ENCODE measurements at regions not wholly inside any gene's neighbourhood (a gene's known extent, or its start where the extent isn't known, plus 50 kb on each side); places are given as distances from the start of the nearest gene placed in this dataset.

DNA sequence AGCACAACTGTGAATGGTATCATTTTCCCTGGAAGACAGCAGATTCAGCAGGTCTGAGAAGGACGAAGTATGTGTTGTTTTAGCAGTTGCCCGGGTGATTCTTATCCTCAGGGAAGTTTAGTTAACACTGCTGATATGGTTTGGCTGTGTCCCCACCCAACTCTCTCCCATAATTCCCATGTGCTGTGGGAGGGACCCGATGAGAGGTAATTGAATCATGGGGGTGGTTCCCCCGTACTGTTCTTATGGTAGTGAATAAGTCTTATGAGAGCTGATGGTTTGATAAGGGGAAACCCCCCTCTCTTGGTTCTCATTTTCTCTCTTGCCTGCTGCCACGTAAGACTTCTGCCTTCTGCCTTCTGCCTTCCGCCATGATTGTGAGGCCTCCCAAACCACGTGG lies 81.0 kb upstream of the UBAC2 start:
- TF ChIP-seq, protein P1, sequence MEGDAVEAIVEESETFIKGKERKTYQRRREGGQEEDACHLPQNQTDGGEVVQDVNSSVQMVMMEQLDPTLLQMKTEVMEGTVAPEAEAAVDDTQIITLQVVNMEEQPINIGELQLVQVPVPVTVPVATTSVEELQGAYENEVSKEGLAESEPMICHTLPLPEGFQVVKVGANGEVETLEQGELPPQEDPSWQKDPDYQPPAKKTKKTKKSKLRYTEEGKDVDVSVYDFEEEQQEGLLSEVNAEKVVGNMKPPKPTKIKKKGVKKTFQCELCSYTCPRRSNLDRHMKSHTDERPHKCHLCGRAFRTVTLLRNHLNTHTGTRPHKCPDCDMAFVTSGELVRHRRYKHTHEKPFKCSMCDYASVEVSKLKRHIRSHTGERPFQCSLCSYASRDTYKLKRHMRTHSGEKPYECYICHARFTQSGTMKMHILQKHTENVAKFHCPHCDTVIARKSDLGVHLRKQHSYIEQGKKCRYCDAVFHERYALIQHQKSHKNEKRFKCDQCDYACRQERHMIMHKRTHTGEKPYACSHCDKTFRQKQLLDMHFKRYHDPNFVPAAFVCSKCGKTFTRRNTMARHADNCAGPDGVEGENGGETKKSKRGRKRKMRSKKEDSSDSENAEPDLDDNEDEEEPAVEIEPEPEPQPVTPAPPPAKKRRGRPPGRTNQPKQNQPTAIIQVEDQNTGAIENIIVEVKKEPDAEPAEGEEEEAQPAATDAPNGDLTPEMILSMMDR (IDR thresholded peaks at IDR 0.05) = no peak
- no peak for TF ChIP-seq POLR2A (IDR thresholded peaks at IDR 0.05)

Data from adrenal gland (tissue), 5 donors.